BJ (cell line): ENCODE measurements at regions not wholly inside any gene's neighbourhood (a gene's known extent, or its start where the extent isn't known, plus 50 kb on each side); places are given as distances from the start of the nearest gene placed in this dataset.

Source experiments
- CTCF ChIA-PET: fragments of 350-600 bp; formaldehyde crosslinking; extraction: SDS; loops from one replicate; lab custom pipeline; 2021; ENCODE audit warnings: antibody characterized with exemption, inconsistent platforms; lab: Yijun Ruan, JAX
- POLR2A ChIA-PET: fragments of 300-600 bp; sonication (Branson Sonifier 250); formaldehyde crosslinking; extraction: SDS; loops from one replicate; lab custom pipeline; 2021; ENCODE audit warnings: antibody characterized with exemption; lab: Charles Lee
- DNase-seq: peaks from one replicate; pipeline ENCODE4 v3.0.0-alpha.2; 2011; ENCODE audit warnings: low read depth
- H3K27me3 ChIP-seq: 2 replicates; pipeline ENCODE4 v1.6.0; 2011; ENCODE audit warnings: low read length; ENCODE audit not compliant: control insufficient read depth, insufficient read depth
- H3K36me3 ChIP-seq: 2 replicates; pipeline ENCODE4 v1.5.1; 2011; ENCODE audit warnings: low read length; ENCODE audit not compliant: control insufficient read depth, insufficient read depth
- H3K4me3 ChIP-seq: 2 replicates; pipeline ENCODE4 v1.5.1; 2011; ENCODE audit warnings: low read depth, mild to moderate bottlenecking, control low read depth, low read length
- TF ChIP-seq, protein P1 (sequence below): IDR thresholded peaks from 2 replicates; pipeline ENCODE4 v1.5.1; 2011; ENCODE audit warnings: low read depth, mild to moderate bottlenecking, control low read depth, inconsistent platforms, low read length, moderate library complexity; ENCODE audit not compliant: insufficient read depth

DNA sequence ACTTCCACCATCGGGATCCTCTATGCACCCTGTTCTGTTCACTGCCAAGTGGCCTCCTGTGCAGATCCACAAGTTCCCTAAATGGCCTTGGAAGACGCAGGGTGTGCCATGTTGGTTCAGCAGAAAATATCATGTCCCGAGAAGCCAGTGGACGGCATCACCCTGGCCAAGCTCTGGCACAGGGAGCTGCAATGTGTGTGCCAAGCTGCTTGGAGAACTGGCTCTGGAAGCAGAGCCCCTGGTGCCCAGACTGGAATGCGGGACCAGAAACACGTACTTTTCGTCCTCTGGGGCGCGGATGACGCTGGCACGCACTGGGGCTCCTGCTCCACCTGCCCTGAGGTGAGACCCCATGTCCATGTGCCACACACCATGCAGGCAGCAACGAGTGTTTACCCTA, 124.7 kb upstream of the CARD11 start:
- no peak for DNase-seq
- ChIA-PET CTCF (no interaction called here), POLR2A (no interaction called here)
- Histone ChIP-seq H3K27me3 (no peaks in the 10 kb centered on the region), H3K36me3 (no peaks in the 10 kb centered on the region), H3K4me3 (no peak overlapping the region)
- TF ChIP-seq, protein P1, sequence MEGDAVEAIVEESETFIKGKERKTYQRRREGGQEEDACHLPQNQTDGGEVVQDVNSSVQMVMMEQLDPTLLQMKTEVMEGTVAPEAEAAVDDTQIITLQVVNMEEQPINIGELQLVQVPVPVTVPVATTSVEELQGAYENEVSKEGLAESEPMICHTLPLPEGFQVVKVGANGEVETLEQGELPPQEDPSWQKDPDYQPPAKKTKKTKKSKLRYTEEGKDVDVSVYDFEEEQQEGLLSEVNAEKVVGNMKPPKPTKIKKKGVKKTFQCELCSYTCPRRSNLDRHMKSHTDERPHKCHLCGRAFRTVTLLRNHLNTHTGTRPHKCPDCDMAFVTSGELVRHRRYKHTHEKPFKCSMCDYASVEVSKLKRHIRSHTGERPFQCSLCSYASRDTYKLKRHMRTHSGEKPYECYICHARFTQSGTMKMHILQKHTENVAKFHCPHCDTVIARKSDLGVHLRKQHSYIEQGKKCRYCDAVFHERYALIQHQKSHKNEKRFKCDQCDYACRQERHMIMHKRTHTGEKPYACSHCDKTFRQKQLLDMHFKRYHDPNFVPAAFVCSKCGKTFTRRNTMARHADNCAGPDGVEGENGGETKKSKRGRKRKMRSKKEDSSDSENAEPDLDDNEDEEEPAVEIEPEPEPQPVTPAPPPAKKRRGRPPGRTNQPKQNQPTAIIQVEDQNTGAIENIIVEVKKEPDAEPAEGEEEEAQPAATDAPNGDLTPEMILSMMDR, result no peak

DNA sequence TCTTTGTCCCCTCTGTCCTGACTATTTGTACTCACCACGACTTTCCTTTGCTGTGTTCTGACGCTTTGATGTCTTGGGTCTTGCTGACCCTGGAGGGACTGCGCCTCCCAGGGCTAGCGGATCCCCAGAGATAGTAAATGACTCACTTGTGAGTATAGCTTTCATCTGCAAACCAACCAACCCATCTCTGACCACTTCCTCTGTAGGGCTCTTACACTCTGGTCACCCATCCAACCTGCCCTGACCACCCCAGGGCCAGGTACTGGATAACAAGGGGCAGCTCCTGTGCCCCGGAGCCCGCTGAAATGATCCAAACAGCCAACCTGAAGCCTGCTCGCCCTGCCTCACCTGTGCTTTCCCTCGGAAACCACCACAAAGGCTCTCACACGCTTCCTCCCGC, 125.2 kb upstream of the CARD11 start:
- H3K4me3 ChIP-seq, result no peak overlapping the region
- TF ChIP-seq, protein P1, result no peak
- no peaks in the 10 kb centered on the region for H3K36me3 ChIP-seq
- H3K27me3 ChIP-seq, result no peaks in the 10 kb centered on the region
- DNase-seq, result no peak
- POLR2A ChIA-PET, result no interaction called here
- CTCF ChIA-PET, result no interaction called here

DNA sequence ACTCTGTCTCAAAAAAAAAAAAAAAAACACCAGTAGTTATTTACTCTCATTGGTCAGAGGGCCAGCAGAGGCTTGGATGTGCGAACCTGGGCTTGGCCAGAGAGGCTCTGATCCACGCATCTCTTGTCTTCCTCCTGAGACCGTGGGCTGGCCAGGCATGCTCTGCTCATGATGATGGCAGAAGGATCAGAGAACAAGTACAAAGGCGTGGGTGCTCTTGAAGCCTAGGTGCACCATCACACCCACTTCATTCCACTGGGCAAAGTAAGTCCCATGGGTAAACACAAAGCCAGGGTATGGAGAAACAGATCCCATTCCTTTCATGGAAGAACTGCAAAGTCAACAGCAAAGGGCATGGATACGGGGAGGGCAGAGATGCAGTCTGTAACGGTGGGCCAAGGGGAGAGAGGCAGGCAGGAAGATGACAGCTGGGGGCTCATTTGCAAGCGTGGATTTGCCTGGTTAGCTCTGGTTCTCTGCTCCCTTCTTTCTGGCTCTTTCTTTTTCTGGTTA, 128.2 kb upstream of the SDK1 start:
- TF ChIP-seq, protein P1, result no peak
- ChIA-PET CTCF (no interaction called here), POLR2A (no interaction called here)
- H3K4me3 ChIP-seq, result no peak overlapping the region
- DNase-seq, result no peak
- no peaks in the 10 kb centered on the region for H3K27me3 ChIP-seq
- no peaks in the 10 kb centered on the region for H3K36me3 ChIP-seq

DNA sequence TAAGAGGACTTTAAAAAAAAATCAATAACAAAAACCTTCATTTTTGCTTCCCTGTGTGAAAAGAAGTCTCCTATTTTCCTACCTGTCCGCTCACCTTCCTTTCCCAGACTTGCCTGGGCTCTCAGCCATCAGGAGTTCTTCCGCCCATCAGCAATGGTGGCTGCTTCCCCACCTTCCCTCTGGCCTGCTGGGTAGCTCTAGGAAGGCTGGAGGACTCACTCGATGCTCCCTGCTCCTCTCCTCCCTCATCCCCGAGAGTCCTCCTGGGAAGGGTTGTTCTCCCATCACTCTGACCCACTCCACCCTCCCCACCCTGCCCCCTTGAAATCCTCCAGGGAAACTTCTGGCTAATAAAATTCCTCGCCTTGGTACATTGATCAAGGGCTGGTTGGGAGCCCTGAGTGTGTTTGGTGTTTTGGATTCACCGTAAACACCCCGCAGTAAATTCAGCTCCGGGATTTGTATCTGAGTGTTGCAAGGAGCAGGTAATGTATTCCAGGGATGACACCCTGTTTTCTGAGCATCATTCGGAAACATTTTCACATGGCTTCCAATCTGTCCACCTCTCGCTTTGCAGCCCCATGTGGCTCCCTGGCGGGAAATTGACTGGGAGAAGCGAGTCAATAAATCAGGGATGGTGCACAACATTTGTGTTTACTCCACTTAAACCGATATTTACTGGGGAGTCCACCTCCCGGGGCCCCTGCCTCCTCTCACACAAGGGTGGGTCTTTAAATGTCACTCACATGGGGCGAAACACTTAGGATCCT, 126.4 kb upstream of the SDK1 start:
- no peak overlapping the region for H3K4me3 ChIP-seq
- no peaks in the 10 kb centered on the region for H3K27me3 ChIP-seq
- no peaks in the 10 kb centered on the region for H3K36me3 ChIP-seq
- POLR2A ChIA-PET, result no interaction called here
- TF ChIP-seq, protein P1, result no peak
- DNase-seq, result no peak
- CTCF ChIA-PET, result interaction anchor here (0.7 kb wide), 1 partner anchor 50 kb away, joined by 3 read pairs; no protein-coding TSS in a partner anchor

DNA sequence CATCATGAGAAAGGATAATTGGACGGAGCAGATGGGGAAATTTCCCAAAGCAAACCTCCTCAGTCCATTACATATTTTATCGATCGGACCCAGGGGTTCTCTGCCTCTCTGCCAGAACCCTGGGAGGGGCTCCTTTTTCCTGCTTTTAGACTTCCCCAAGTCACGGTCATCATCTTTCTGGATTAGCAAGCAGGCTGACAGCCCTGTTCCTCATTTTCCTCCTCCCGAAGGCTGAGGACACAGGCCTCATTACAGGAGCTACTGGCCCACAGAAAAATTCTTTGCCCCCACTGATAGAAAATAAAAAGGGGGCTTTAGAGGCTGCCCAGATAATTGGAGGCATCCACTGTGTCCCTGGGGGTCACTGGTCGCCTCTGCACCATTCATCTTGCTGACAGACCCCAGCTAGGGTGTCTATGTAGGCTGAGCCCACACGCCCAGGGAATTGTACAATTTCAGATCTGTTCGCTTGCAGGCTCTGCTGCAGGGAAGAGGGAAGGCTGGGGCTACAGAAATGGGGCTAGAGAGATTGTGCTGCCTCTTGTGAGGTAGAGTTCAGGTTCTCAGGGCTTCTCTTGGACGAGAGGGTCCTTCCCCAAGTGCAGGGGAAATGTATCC, 125.7 kb upstream of the SDK1 start:
- TF ChIP-seq, protein P1, result no peak

More for the DNA sequence above, 125.7 kb upstream of the SDK1 start:
- Histone ChIP-seq H3K27me3 (no peaks in the 10 kb centered on the region), H3K4me3 (no peak overlapping the region), H3K36me3 (no peaks in the 10 kb centered on the region)
- no peak for DNase-seq
- ChIA-PET CTCF (interaction anchor here (0.7 kb wide), 1 partner anchor 49 kb away, joined by 3 read pairs; no protein-coding TSS in a partner anchor), POLR2A (no interaction called here)
